ENCODE measurements at regions not wholly inside any gene's neighbourhood (a gene's known extent, or its start where the extent isn't known, plus 50 kb on each side); places are given as distances from the start of the nearest gene placed in this dataset.

- Histone ChIP-seq H3K9me3 (no peaks in the 10 kb centered on the region), H3K36me3 (no peaks in the 10 kb centered on the region), H3K4me1 (ENCODE audit: insufficient read depth) (no peaks in the 10 kb centered on the region), H3K4me3 (no peak overlapping the region), H3K27ac (no peak overlapping the region), H3K27me3 (no peaks in the 10 kb centered on the region)
- WGBS, 3 donors = 79 to 89% (median 88%) methylated on average over 4 of the region's 4 CpGs
- TF ChIP-seq, protein P1, sequence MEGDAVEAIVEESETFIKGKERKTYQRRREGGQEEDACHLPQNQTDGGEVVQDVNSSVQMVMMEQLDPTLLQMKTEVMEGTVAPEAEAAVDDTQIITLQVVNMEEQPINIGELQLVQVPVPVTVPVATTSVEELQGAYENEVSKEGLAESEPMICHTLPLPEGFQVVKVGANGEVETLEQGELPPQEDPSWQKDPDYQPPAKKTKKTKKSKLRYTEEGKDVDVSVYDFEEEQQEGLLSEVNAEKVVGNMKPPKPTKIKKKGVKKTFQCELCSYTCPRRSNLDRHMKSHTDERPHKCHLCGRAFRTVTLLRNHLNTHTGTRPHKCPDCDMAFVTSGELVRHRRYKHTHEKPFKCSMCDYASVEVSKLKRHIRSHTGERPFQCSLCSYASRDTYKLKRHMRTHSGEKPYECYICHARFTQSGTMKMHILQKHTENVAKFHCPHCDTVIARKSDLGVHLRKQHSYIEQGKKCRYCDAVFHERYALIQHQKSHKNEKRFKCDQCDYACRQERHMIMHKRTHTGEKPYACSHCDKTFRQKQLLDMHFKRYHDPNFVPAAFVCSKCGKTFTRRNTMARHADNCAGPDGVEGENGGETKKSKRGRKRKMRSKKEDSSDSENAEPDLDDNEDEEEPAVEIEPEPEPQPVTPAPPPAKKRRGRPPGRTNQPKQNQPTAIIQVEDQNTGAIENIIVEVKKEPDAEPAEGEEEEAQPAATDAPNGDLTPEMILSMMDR (IDR thresholded peaks at IDR 0.05) = no peak
- intact Hi-C loops (cut with DNase I) = no loop called here
- DNase-seq = no peak
Observed at GRCh38 chr4:144209491-144209890, 69.0 kb upstream of the GYPA start.

DNA sequence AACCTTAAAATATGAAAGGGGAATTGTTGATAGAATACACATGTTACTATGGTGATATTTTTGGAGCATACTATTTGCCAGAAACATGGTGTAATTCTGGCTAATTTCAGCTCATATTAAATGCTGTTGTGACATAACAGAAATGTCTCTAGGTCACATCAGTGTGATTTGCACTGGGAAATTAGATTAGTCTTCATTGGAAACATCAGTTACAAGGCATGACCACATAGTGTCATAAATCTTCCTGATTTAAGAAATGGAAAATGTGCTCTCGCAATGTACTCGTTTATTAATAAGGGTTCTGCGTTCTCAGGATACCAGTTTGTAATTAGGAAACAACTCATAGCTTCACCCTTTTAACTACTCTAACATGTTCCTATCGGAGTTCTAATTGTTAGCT lies 72.9 kb upstream of the GYPA start:
- no peaks in the 10 kb centered on the region for H3K9me3 ChIP-seq
- H3K36me3 ChIP-seq = no peaks in the 10 kb centered on the region
- H3K27ac ChIP-seq = no peak overlapping the region
- H3K4me3 ChIP-seq = no peak overlapping the region
- intact Hi-C loops (cut with DNase I) = no loop called here
- H3K4me1 ChIP-seq (ENCODE audit: insufficient read depth) = no peaks in the 10 kb centered on the region
- 65 to 78% (median 74%) methylated on average over 4 of the region's 4 CpGs for WGBS, 3 donors
- no peaks in the 10 kb centered on the region for H3K27me3 ChIP-seq
- TF ChIP-seq EP300 (IDR thresholded peaks at IDR 0.05) (no peak), POLR2A (IDR thresholded peaks at IDR 0.05) (no peak)
- TF ChIP-seq, protein P1 (IDR thresholded peaks at IDR 0.05) = no peak
- no peak for DNase-seq

DNA sequence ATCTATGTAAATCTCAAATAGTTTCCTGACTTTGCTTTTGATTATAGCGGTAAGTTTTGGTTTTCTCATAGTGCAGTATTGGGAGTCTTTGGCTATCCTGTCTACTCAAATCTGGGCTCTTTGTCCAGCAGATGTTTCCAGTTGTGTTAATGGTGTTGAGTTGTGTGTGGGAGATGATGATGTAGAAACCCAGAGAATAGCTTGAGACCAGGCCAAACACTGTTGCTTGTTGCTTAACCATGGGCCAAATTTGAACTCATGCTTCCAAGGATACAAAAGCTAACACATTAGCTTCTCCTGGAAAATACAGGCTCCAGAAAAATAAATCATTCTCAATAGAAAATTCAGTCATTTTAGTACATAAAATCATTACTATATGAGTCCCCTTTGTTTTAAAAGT lies 82.6 kb upstream of the GYPA start:
- H3K36me3 ChIP-seq = no peaks in the 10 kb centered on the region
- H3K27ac ChIP-seq = no peak overlapping the region
- no peaks in the 10 kb centered on the region for H3K9me3 ChIP-seq
- no peaks in the 10 kb centered on the region for H3K27me3 ChIP-seq
- TF ChIP-seq, protein P1 (IDR thresholded peaks at IDR 0.05) = no peak
- TF ChIP-seq POLR2A (IDR thresholded peaks at IDR 0.05) = no peak
- TF ChIP-seq EP300 (IDR thresholded peaks at IDR 0.05) = no peak
- intact Hi-C loops (cut with DNase I) = no loop called here
- no peak for DNase-seq
- 57 to 81% (median 74%) methylated on average over 1 of the region's 1 CpG for whole genome bisulfite sequencing, 3 donors
- no peaks in the 10 kb centered on the region for H3K4me1 ChIP-seq (ENCODE audit: insufficient read depth)
- no peak overlapping the region for H3K4me3 ChIP-seq

DNA sequence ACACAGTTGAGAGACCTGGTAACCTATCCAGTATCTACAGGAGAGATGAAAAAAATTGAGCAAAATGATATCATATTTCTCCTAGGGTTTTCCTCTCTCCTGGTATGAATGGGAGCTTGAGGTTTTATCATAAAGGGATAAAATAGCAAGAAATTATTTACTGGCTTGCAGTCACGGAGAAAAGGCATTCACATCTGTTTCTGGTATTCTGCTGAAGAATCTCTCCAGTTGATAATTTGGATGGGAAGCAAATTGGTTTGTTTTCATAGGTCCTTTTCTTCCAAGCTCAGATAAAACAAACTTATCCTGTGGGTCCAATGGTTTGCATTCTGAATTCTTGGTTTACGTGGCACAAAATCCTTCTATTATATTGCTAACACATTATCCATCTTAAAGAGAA lies 83.1 kb upstream of the GYPA start:
- Histone ChIP-seq H3K27me3 (no peaks in the 10 kb centered on the region), H3K4me3 (no peak overlapping the region), H3K36me3 (no peaks in the 10 kb centered on the region), H3K9me3 (no peaks in the 10 kb centered on the region), H3K27ac (no peak overlapping the region), H3K4me1 (ENCODE audit: insufficient read depth) (no peaks in the 10 kb centered on the region)
- no peak for DNase-seq
- intact Hi-C loops (cut with DNase I) = no loop called here
- TF ChIP-seq, protein P1 (IDR thresholded peaks at IDR 0.05) = no peak
- TF ChIP-seq EP300 (IDR thresholded peaks at IDR 0.05) = no peak
- no peak for TF ChIP-seq POLR2A (IDR thresholded peaks at IDR 0.05)
- WGBS, 3 donors = 6 to 26% (median 10%) methylated on average over 2 of the region's 2 CpGs

- H3K4me1 ChIP-seq (ENCODE audit: insufficient read depth) = no peaks in the 10 kb centered on the region
- no peaks in the 10 kb centered on the region for H3K27me3 ChIP-seq
- H3K9me3 ChIP-seq = no peaks in the 10 kb centered on the region
- no peak overlapping the region for H3K4me3 ChIP-seq
- H3K27ac ChIP-seq = no peak overlapping the region
- WGBS, 3 donors = 66 to 86% (median 80%) methylated on average over 1 of the region's 1 CpG
- no peak for DNase-seq
- TF ChIP-seq EP300 (IDR thresholded peaks at IDR 0.05) = no peak
- TF ChIP-seq, protein P1 (IDR thresholded peaks at IDR 0.05) = no peak
- no peak for TF ChIP-seq POLR2A (IDR thresholded peaks at IDR 0.05)
- no peaks in the 10 kb centered on the region for H3K36me3 ChIP-seq
- intact Hi-C loops (cut with DNase I) = no loop called here
Observed at GRCh38 chr4:144259285-144259684, 118.8 kb upstream of the GYPA start.

Measured in ovary (tissue), 7 donors.